K562 (cell line): ENCODE measurements at regions not wholly inside any gene's neighbourhood (a gene's known extent, or its start where the extent isn't known, plus 50 kb on each side); places are given as distances from the start of the nearest gene placed in this dataset.

Experiments used
- ATAC-seq: fragments of 200-7000 bp; cut with Tn5 transposase; 3 replicates; pipeline ENCODE4 v1.9.1; 2020; ENCODE audit warnings: moderate library complexity
- BruUV-seq: library from RNA; stranded (reverse); fragments of 400-500 nt; replicated peaks from 2 replicates; lab custom pipeline; 2021; lab: Mats Ljungman, UMichigan
- CTCF ChIA-PET: fragments of 300-600 bp; formaldehyde crosslinking; extraction: SDS; loops from one replicate; lab custom pipeline; 2021; ENCODE audit warnings: low intra/inter-chr PET ratio; lab: Yijun Ruan, JAX
- POLR2A ChIA-PET: fragments of 300-600, 350-650 bp; sonication (Branson Sonifier 250); formaldehyde crosslinking; extraction: SDS; loops from one replicate; lab custom pipeline; 2021; ENCODE audit warnings: antibody characterized with exemption, inconsistent platforms; lab: Yijun Ruan, JAX
- DNase-seq, 4 experiments: peaks; one replicate each; pipeline versions ENCODE4 v3.0.0 to v3.0.0-alpha.2; 2011 to 2018; ENCODE audit warnings: low spot score in 3 of 4, mixed read lengths in 3 of 4; ENCODE audit errors: extremely low read depth in 1 of 4
- FAIRE-seq: peaks from 2 replicates; lab custom pipeline; 2011; peaks lifted over from hg19 to GRCh38; lab: Jason Lieb, UNC
- H2AFZ ChIP-seq: 2 replicates; pipeline ENCODE4 v1.6.0; 2011; ENCODE audit warnings: low read depth, low read length, control low read depth, inconsistent platforms
- H3K27ac ChIP-seq: fragments of 200-600 bp; 3 replicates; pipeline ENCODE4 v1.8.0; 2011; ENCODE audit warnings: low read depth, mild to moderate bottlenecking, control low read depth, inconsistent platforms, low read length, moderate library complexity, mixed read lengths; ENCODE audit errors: extremely low read depth
- H3K27me3 ChIP-seq, 2 experiments: fragments of 300-600 bp in 1 of 2; 2 replicates in 1 of 2; 3 replicates in 1 of 2; pipeline versions ENCODE4 v1.6.0 to v1.8.0; 2011; ENCODE audit warnings: inconsistent platforms in 2 of 2, low read length in 2 of 2, mild to moderate bottlenecking in 1 of 2, mixed read lengths in 1 of 2, moderate library complexity in 1 of 2; ENCODE audit not compliant: control insufficient read depth in 2 of 2, insufficient read depth in 2 of 2
- H3K36me3 ChIP-seq: fragments of 300-600 bp; 3 replicates; pipeline ENCODE4 v1.8.0; 2011; ENCODE audit warnings: mild to moderate bottlenecking, low read length, inconsistent platforms; ENCODE audit not compliant: control insufficient read depth, insufficient read depth
- H3K4me1 ChIP-seq, 2 experiments: fragments of 200-600 bp in 1 of 2; replicated peaks in 1 of 2; 2 replicates in 1 of 2; 3 replicates in 1 of 2; pipeline versions ENCODE4 v1.5.1 to v1.8.0; 2011; ENCODE audit warnings: inconsistent platforms in 2 of 2, low read length in 2 of 2, mild to moderate bottlenecking in 1 of 2, mixed read lengths in 1 of 2, moderate library complexity in 1 of 2; ENCODE audit not compliant: control insufficient read depth in 2 of 2, insufficient read depth in 2 of 2
- H3K4me2 ChIP-seq: 2 replicates; pipeline ENCODE4 v1.6.1; 2011; ENCODE audit warnings: low read length, control low read depth, inconsistent platforms, mixed read lengths; ENCODE audit not compliant: insufficient read depth
- H3K4me3 ChIP-seq: fragments of 200-600 bp; sonication (generic), shearing (Covaris generic); 2 replicates; pipeline ENCODE4 v1.5.1; 2016; ENCODE audit warnings: control low read depth, inconsistent platforms
- H3K79me2 ChIP-seq: fragments of 200-600 bp; 3 replicates; pipeline ENCODE4 v1.8.0; 2011; ENCODE audit warnings: low read length, inconsistent platforms; ENCODE audit not compliant: control insufficient read depth, insufficient read depth
- H3K9ac ChIP-seq, 2 experiments: 2 replicates each; pipeline versions ENCODE4 v1.6.0 to v1.6.1; 2011; ENCODE audit warnings: low read depth in 2 of 2, low read length in 2 of 2, control low read depth in 1 of 2, inconsistent platforms in 1 of 2, mild to moderate bottlenecking in 1 of 2, mixed read lengths in 1 of 2; ENCODE audit not compliant: insufficient read depth in 1 of 2
- H3K9me1 ChIP-seq: one replicate; pipeline ENCODE4 v1.6.0; 2011; ENCODE audit warnings: inconsistent platforms, mild to moderate bottlenecking, low read length, moderate library complexity; ENCODE audit not compliant: control insufficient read depth, insufficient read depth
- H3K9me3 ChIP-seq: replicated peaks from 2 replicates; pipeline ENCODE4 v1.5.1; 2011; ENCODE audit warnings: low read depth, low read length, inconsistent platforms; ENCODE audit not compliant: control insufficient read depth, insufficient read depth
- H4K20me1 ChIP-seq: replicated peaks from 2 replicates; pipeline ENCODE4 v1.6.1; 2011; ENCODE audit warnings: low read length, inconsistent platforms, mixed read lengths; ENCODE audit not compliant: control insufficient read depth, insufficient read depth
- CBX3 ChIP-seq, 2 experiments: IDR thresholded peaks; 1 replicate in 1 of 2; 2 replicates in 1 of 2; pipeline ENCODE4 v1.6.1; 2012; ENCODE audit warnings: inconsistent platforms in 2 of 2, low read length in 2 of 2, borderline replicate concordance in 1 of 2, control low read depth in 1 of 2
- E2F6 ChIP-seq, 2 experiments: IDR thresholded peaks; 2 replicates each; pipeline ENCODE4 v1.6.1; 2011; ENCODE audit warnings: borderline replicate concordance in 1 of 2, control low read depth in 1 of 2, low read depth in 1 of 2, low read length in 1 of 2, mild to moderate bottlenecking in 1 of 2, mixed read lengths in 1 of 2, moderate library complexity in 1 of 2; ENCODE audit not compliant: insufficient read depth in 1 of 2, insufficient read length in 1 of 2, poor library complexity in 1 of 2, severe bottlenecking in 1 of 2; ENCODE audit errors: extremely low read depth in 1 of 2
- EHMT2 ChIP-seq: fragments of 450-650 bp; IDR thresholded peaks from 2 replicates; pipeline ENCODE4 v1.6.1; 2018; ENCODE audit warnings: antibody characterized with exemption
- HMBOX1 ChIP-seq: sonication (generic); IDR thresholded peaks from 2 replicates; pipeline ENCODE4 v1.6.1; 2016
- HNRNPLL ChIP-seq: fragments of 200-400 bp; formaldehyde crosslinking; IDR thresholded peaks from 2 replicates; pipeline ENCODE4 v1.6.1; 2017; ENCODE audit warnings: low read length, low read depth, mild to moderate bottlenecking; ENCODE audit not compliant: poor library complexity, severe bottlenecking
- IFI16 ChIP-seq: fragments of 250-450 bp; sonication (Bioruptor Pico); IDR thresholded peaks from 2 replicates; pipeline ENCODE4 v2.1.2; 2022; ENCODE audit warnings: mild to moderate bottlenecking, inconsistent platforms
- IRF2 ChIP-seq: sonication (generic); formaldehyde crosslinking; IDR thresholded peaks from 2 replicates; pipeline ENCODE4 v1.8.1; 2022; ENCODE audit warnings: mild to moderate bottlenecking, missing genetic modification reagents
- MAFG ChIP-seq: fragments of 450-650 bp; conservative IDR thresholded peaks from 2 replicates; pipeline ENCODE4 v1.6.1; 2016; ENCODE audit warnings: missing genetic modification characterization, missing compliant biosample characterization
- MAFK ChIP-seq: IDR thresholded peaks from 2 replicates; pipeline ENCODE4 v1.6.1; 2011; ENCODE audit warnings: low read length, improper control_type of control experiment
- MED1 ChIP-seq: sonication (generic); formaldehyde crosslinking; IDR thresholded peaks from 2 replicates; pipeline ENCODE4 v1.8.1; 2023; ENCODE audit warnings: missing genetic modification reagents, borderline replicate concordance
- NR3C1 ChIP-seq: sonication (generic); formaldehyde crosslinking; IDR thresholded peaks from 2 replicates; pipeline ENCODE4 v1.8.1; 2022; ENCODE audit warnings: missing genetic modification reagents
- SIN3B ChIP-seq: fragments of 450-650 bp; IDR thresholded peaks from 2 replicates; pipeline ENCODE4 v1.6.1; 2017; ENCODE audit warnings: low read depth, mild to moderate bottlenecking, moderate library complexity
- TBL1XR1 ChIP-seq, 2 experiments: IDR thresholded peaks; 2 replicates each; pipeline ENCODE4 v1.6.1; 2012; ENCODE audit warnings: improper control_type of control experiment in 2 of 2, low read length in 2 of 2, mild to moderate bottlenecking in 1 of 2
- TFAM ChIP-seq: fragments of 250-450 bp; sonication (Bioruptor Pico); conservative IDR thresholded peaks from 2 replicates; pipeline ENCODE4 v1.5.0; 2021; ENCODE audit warnings: mild to moderate bottlenecking, moderate library complexity
- ZBTB1 ChIP-seq: sonication (generic); formaldehyde crosslinking; IDR thresholded peaks from 2 replicates; pipeline ENCODE4 v1.8.1; 2023; ENCODE audit warnings: missing genetic modification reagents, low read depth, mild to moderate bottlenecking, borderline replicate concordance
- ZNF146 ChIP-seq: IDR thresholded peaks from one replicate; pipeline ENCODE4 v1.6.1; 2018; ENCODE audit warnings: missing compliant biosample characterization; ENCODE audit not compliant: unreplicated experiment
- ZNF316 ChIP-seq: fragments of 450-650 bp; IDR thresholded peaks from 2 replicates; pipeline ENCODE4 v1.6.1; 2016
- WGBS: fragments of 100-300 bp; shearing (Covaris generic); methylation state at CpG from one replicate; pipeline ENCODE4 v1.1.6; 2016; ENCODE audit warnings: low coverage, mixed read lengths; ENCODE audit not compliant: insufficient coverage; ENCODE audit errors: missing lambda C conversion rate; 5-methylcytosine and 5-hydroxymethylcytosine counted together
- in situ Hi-C: fragments of 300-500 bp; cut with MboI; formaldehyde crosslinking; loops from 4 replicates; pipeline ENCODE4 v1.15.0; 2018; ENCODE audit warnings: inconsistent platforms, mixed read lengths
- intact Hi-C: fragments of 100-400 bp; cut with micrococcal nuclease; formaldehyde crosslinking; loops from 2 replicates; pipeline ENCODE4 v1.14.2; 2022

- H3K4me3 ChIP-seq, result no peak overlapping the region
- ChIA-PET CTCF (no interaction called here), POLR2A (no interaction called here)
- FAIRE-seq, result no peak
- in situ Hi-C loops (no loop called here), intact Hi-C loops (no loop called here)
- H2AFZ ChIP-seq, result no peak overlapping the region
- ATAC-seq, result no peak
- H3K36me3 ChIP-seq, result no peaks in the 10 kb centered on the region
- no peak for DNase-seq
- H3K9ac ChIP-seq, result no peak overlapping the region
- no peaks in the 10 kb centered on the region for H3K9me1 ChIP-seq
- BruUV-seq, result no TSS peak
- H4K20me1 ChIP-seq, result no peaks in the 10 kb centered on the region
- no peak overlapping the region for H3K4me2 ChIP-seq
- no peaks in the 10 kb centered on the region; the same call in 1 of the 2 replicates for H3K9me3 ChIP-seq
- WGBS, result 0% methylated on average over 1 of the region's 1 CpG
- TF ChIP-seq ZNF316, result peak; percentile 58; the same call in 1 of the 2 replicates
- TF ChIP-seq MAFK, result peak; percentile 8; the same call in 1 of the 2 replicates
- 0 out of 2 replicates have a peak, but pooled peaks have one; percentile 15 for TF ChIP-seq MAFG (tag)
- TF ChIP-seq NR3C1, result no peak
- no peak for TF ChIP-seq CBX3 (IDR thresholded peaks at IDR 0.05; ENCODE audit: borderline replicate concordance in 1 of 2, low read length in 2 of 2)
- TF ChIP-seq, all 486 proteins: peak for 3
- H3K27ac ChIP-seq, result no peak overlapping the region
- no peaks in the 10 kb centered on the region for H3K79me2 ChIP-seq
- H3K4me1 ChIP-seq, result no peaks in the 10 kb centered on the region
- no peaks in the 10 kb centered on the region for H3K27me3 ChIP-seq
Observed at GRCh38 chr2:59530258-59530657, 1023.2 kb downstream of the BCL11A start.

DNA sequence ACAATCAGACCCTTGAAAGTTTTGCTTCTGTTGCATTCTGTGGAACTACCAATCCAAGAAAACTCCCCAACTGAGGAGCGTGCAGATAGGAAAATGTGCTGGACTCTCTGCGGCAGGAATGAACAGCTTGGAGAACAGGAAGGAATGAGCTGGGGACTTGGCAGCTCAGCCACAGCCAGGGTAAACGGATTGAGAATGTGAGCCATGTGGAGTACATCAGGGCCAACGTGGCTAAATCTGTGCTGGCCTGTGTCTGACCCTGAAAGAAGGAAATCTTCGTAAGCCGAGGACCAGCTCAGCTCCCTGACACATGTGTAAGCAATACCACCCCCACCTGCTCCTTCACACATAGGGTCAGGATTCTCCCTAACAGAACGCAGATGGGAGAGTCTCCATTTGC, 1023.7 kb downstream of the BCL11A start:
- H3K9me1 ChIP-seq, result no peaks in the 10 kb centered on the region
- DNase-seq, result no peak
- in situ Hi-C loops (no loop called here), intact Hi-C loops (no loop called here)
- no peaks in the 10 kb centered on the region for H3K27me3 ChIP-seq
- H3K9ac ChIP-seq, result no peak overlapping the region
- no peak for ATAC-seq
- BruUV-seq, result no TSS peak
- ChIA-PET POLR2A (no interaction called here), CTCF (no interaction called here)
- no peak for FAIRE-seq
- H3K4me1 ChIP-seq, result no peaks in the 10 kb centered on the region
- no peaks in the 10 kb centered on the region for H4K20me1 ChIP-seq
- H3K27ac ChIP-seq, result no peak overlapping the region
- H3K79me2 ChIP-seq, result no peaks in the 10 kb centered on the region
- WGBS, result 0% methylated on average over 6 of the region's 7 CpGs
- H3K4me2 ChIP-seq, result no peak overlapping the region
- no peak overlapping the region for H2AFZ ChIP-seq
- no peak overlapping the region for H3K4me3 ChIP-seq
- no peaks in the 10 kb centered on the region for H3K36me3 ChIP-seq
- no peaks in the 10 kb centered on the region; the same call in 1 of the 2 replicates for H3K9me3 ChIP-seq
- TF ChIP-seq SIN3B (no peak), ZNF146 (CRISPR knock-in tag) (no peak), IRF2 (CRISPR knock-in tag) (no peak), ZBTB1 (CRISPR knock-in tag) (no peak), TBL1XR1 (IDR thresholded peaks at IDR 0.05; ENCODE audit: low read length in 2 of 2) (no peak), TFAM (CRISPR knock-in tag) (no peak), MED1 (no peak), HMBOX1 (no peak), IFI16 (CRISPR knock-in tag) (no peak), EHMT2 (no peak), E2F6 (IDR thresholded peaks at IDR 0.05; ENCODE audit: borderline replicate concordance in 1 of 2, extremely low read depth in 1 of 2, insufficient read depth in 1 of 2, insufficient read length in 1 of 2, low read depth in 1 of 2, low read length in 1 of 2, poor library complexity in 1 of 2, severe bottlenecking in 1 of 2) (no peak), HNRNPLL (no peak)
